ENCODE measurements at regions not wholly inside any gene's neighbourhood (a gene's known extent, or its start where the extent isn't known, plus 50 kb on each side); places are given as distances from the start of the nearest gene placed in this dataset.
"Not testable (repeated sequence)": the region's sequence is repeated elsewhere in the genome, so short reads cannot be mapped to it uniquely, and the experiment has no call there.

DNA sequence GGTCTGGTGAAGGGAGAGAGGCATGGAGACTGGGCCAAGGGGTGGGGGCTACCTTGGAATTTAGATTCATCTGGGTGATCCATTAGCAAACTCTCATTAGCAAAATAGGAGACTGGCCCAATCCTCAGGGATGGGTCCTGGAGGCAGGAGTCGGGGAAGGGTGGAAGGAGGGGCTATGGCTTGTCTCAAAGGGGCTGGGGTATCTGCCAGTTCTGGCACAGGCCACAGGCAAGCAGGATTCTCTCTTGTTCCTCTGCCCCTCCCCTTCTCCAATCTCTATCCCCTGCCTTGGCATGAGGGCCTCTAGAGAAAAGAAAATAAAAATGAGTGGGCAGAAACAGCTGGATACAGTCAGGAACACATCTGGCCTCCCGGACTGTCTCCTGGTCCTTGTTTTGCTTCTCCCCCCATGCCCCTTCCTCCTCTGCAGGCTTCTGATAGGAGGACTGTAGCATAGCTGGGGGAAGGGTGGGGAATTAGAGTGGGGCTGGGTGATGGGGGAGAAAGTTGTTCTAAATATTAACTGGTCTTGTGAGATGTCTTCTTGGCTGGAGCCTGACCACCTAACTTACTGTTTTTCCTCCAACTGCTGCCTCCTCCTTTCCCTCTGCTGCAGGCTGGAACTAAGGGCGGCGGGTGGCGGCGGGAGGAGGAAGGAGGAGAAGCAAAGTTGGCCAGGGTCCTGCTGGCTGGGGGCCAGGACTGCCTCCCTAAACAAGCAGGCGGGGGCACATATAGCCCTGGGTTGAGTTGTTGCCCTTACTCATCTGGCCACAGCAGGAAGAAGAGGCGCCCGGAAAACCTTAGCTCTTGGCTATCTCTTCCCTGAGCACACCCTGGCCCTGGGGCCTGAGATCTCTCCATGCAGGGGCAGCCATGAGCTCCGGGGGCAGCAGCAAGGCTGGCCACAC lies 53.3 kb upstream of the LAS1L start:
- no peaks in the 10 kb centered on the region for H3F3A ChIP-seq (ENCODE audit: low read length, unreplicated experiment)
- CTCF ChIA-PET: interaction anchor here (0.6 kb wide), 1 partner anchor 528 kb away, joined by 3 read pairs; no protein-coding TSS in a partner anchor
- peak overlapping the region; percentile 23; the same call in 1 of the 2 replicates for H3K27ac ChIP-seq (ENCODE audit: low read length)
- H3K9ac ChIP-seq (ENCODE audit: low read length): no peak overlapping the region
- H3K4me1 ChIP-seq (ENCODE audit: insufficient read depth, low read length): peaks cover 12% of the 10 kb centered on the region
- intact Hi-C loops (cut with micrococcal nuclease): no loop called here
- H3K9me3 ChIP-seq (ENCODE audit: low read length): no peaks in the 10 kb centered on the region
- TF ChIP-seq EZH2 (IDR thresholded peaks at IDR 0.05; ENCODE audit: low read length, unreplicated experiment) (no peak), CTCF (conservative IDR thresholded peaks at IDR 0.05; ENCODE audit: low read depth, low read length) (no peak), EZH2phosphoT487 (IDR thresholded peaks at IDR 0.05; ENCODE audit: borderline replicate concordance, low read length) (no peak)
- DNase-seq: peak; percentile 74
- BruUV-seq (replicated peaks): no TSS peak
- no peaks in the 10 kb centered on the region for H3K36me3 ChIP-seq (ENCODE audit: low read depth, low read length)
- peak overlapping the region; percentile 75 for H2AFZ ChIP-seq (ENCODE audit: low read length)
- H3K9me2 ChIP-seq (replicated peaks; ENCODE audit: low read length): no peaks in the 10 kb centered on the region
- POLR2A ChIA-PET (ENCODE audit: unreplicated experiment): no interaction called here
- H4K20me1 ChIP-seq (ENCODE audit: low read length): no peaks in the 10 kb centered on the region
- ATAC-seq: peak; percentile 89
- H3K27me3 ChIP-seq (ENCODE audit: low read length): no peaks in the 10 kb centered on the region
- H3K4me2 ChIP-seq (ENCODE audit: low read length): peak overlapping the region; percentile 73
- H3K4me3 ChIP-seq (ENCODE audit: low read length): peak overlapping the region; percentile 27; the same call in 1 of the 2 replicates
- no peaks in the 10 kb centered on the region for H3K79me2 ChIP-seq (ENCODE audit: low read length)

GRCh38 chrX:65586491-65586890 lies 51.9 kb upstream of the LAS1L start:
- DNase-seq (peak; percentile 81), ATAC-seq (peak; percentile 29)
- Histone ChIP-seq H2AFZ (ENCODE audit: low read length) (no peak overlapping the region), H4K20me1 (ENCODE audit: low read length) (no peaks in the 10 kb centered on the region), H3K9me3 (ENCODE audit: low read length) (no peaks in the 10 kb centered on the region), H3K4me2 (ENCODE audit: low read length) (no peak overlapping the region), H3K9me2 (replicated peaks; ENCODE audit: low read length) (no peaks in the 10 kb centered on the region), H3K9ac (ENCODE audit: low read length) (no peak overlapping the region), H3K36me3 (ENCODE audit: low read depth, low read length) (no peaks in the 10 kb centered on the region), H3F3A (ENCODE audit: low read length, unreplicated experiment) (no peaks in the 10 kb centered on the region), H3K4me1 (ENCODE audit: insufficient read depth, low read length) (peaks cover 18% of the 10 kb centered on the region), H3K79me2 (ENCODE audit: low read length) (no peaks in the 10 kb centered on the region), H3K27ac (ENCODE audit: low read length) (no peak overlapping the region), H3K4me3 (ENCODE audit: low read length) (no peak overlapping the region), H3K27me3 (ENCODE audit: low read length) (no peaks in the 10 kb centered on the region)
- intact Hi-C loops (cut with micrococcal nuclease): no loop called here
- TF ChIP-seq EZH2 (IDR thresholded peaks at IDR 0.05; ENCODE audit: low read length, unreplicated experiment) (no peak), EZH2phosphoT487 (IDR thresholded peaks at IDR 0.05; ENCODE audit: borderline replicate concordance, low read length) (no peak), CTCF (conservative IDR thresholded peaks at IDR 0.05; ENCODE audit: low read depth, low read length) (no peak)
- no TSS peak for BruUV-seq (replicated peaks)
- ChIA-PET POLR2A (ENCODE audit: unreplicated experiment) (no interaction called here), CTCF (no interaction called here)

GRCh38 chrX:65585226-65585625 lies 50.6 kb upstream of the LAS1L start:
- H3K79me2 ChIP-seq (ENCODE audit: low read length); H3K9me3 ChIP-seq (ENCODE audit: low read length); H3F3A ChIP-seq (ENCODE audit: low read length, unreplicated experiment); H3K9ac ChIP-seq (ENCODE audit: low read length); H3K27me3 ChIP-seq (ENCODE audit: low read length); H4K20me1 ChIP-seq (ENCODE audit: low read length); H3K9me2 ChIP-seq (replicated peaks; ENCODE audit: low read length); H3K4me2 ChIP-seq (ENCODE audit: low read length); H3K27ac ChIP-seq (ENCODE audit: low read length); ATAC-seq; BruUV-seq (replicated peaks); H3K4me3 ChIP-seq (ENCODE audit: low read length); H3K36me3 ChIP-seq (ENCODE audit: low read depth, low read length); H2AFZ ChIP-seq (ENCODE audit: low read length); CTCF ChIA-PET; POLR2A ChIA-PET (ENCODE audit: unreplicated experiment); intact Hi-C loops (cut with micrococcal nuclease); DNase-seq: not testable (repeated sequence)
- peaks cover 18% of the 10 kb centered on the region for H3K4me1 ChIP-seq (ENCODE audit: insufficient read depth, low read length)
